Keratinocyte (primary cell): ENCODE measurements at regions not wholly inside any gene's neighbourhood (a gene's known extent, or its start where the extent isn't known, plus 50 kb on each side); places are given as distances from the start of the nearest gene placed in this dataset.

Source experiments
- DNase-seq: peaks from one replicate; pipeline ENCODE4 v3.0.0-alpha.2; 2011; ENCODE audit warnings: low read depth, missing footprints, low spot score
- FAIRE-seq: peaks from 2 replicates; lab custom pipeline; 2011; peaks lifted over from hg19 to GRCh38; lab: Jason Lieb, UNC
- H2AFZ ChIP-seq: 2 replicates; pipeline ENCODE4 v1.6.0; 2012; ENCODE audit warnings: low read length, control low read depth, inconsistent platforms; ENCODE audit not compliant: control insufficient read depth
- H3K27ac ChIP-seq: 2 replicates; pipeline ENCODE4 v1.5.1; 2011; ENCODE audit warnings: low read length; ENCODE audit not compliant: control insufficient read depth, insufficient read depth
- H3K27me3 ChIP-seq: 3 replicates; pipeline ENCODE4 v1.6.0; 2011; ENCODE audit warnings: low read length; ENCODE audit not compliant: control insufficient read depth, insufficient read depth; ENCODE audit errors: extremely low read depth
- H3K36me3 ChIP-seq, 2 experiments: 2 replicates in 1 of 2; 3 replicates in 1 of 2; pipeline ENCODE4 v1.5.1; 2011; ENCODE audit warnings: low read length in 2 of 2, mild to moderate bottlenecking in 1 of 2; ENCODE audit not compliant: control insufficient read depth in 2 of 2, insufficient read depth in 2 of 2; ENCODE audit errors: extremely low read depth in 1 of 2
- H3K4me1 ChIP-seq: 3 replicates; pipeline ENCODE4 v1.5.1; 2011; ENCODE audit warnings: low read length; ENCODE audit not compliant: control insufficient read depth, insufficient read depth; ENCODE audit errors: extremely low read depth
- H3K4me2 ChIP-seq: 3 replicates; pipeline ENCODE4 v1.6.0; 2011; ENCODE audit warnings: low read depth, low read length; ENCODE audit not compliant: control insufficient read depth, insufficient read depth; ENCODE audit errors: extremely low read depth
- H3K4me3 ChIP-seq, 3 experiments: fragments of 200-600 bp in 1 of 3; sonication (generic) in 1 of 3; 2 replicates in 2 of 3; 3 replicates in 1 of 3; pipeline ENCODE4 v1.5.1; 2011 to 2016; ENCODE audit warnings: low read length in 3 of 3, mild to moderate bottlenecking in 3 of 3, control low read depth in 2 of 3, inconsistent platforms in 1 of 3, low read depth in 1 of 3, mixed read lengths in 1 of 3, mixed run types in 1 of 3, moderate library complexity in 1 of 3; ENCODE audit not compliant: control insufficient read depth in 2 of 3, insufficient read depth in 2 of 3; ENCODE audit errors: extremely low read depth in 1 of 3
- H3K79me2 ChIP-seq: 2 replicates; pipeline ENCODE4 v1.6.0; 2012; ENCODE audit warnings: low read length; ENCODE audit not compliant: control insufficient read depth, insufficient read depth
- H3K9ac ChIP-seq: 3 replicates; pipeline ENCODE4 v1.6.0; 2011; ENCODE audit warnings: low read length; ENCODE audit not compliant: control insufficient read depth, insufficient read depth; ENCODE audit errors: extremely low read depth
- H3K9me1 ChIP-seq: 3 replicates; pipeline ENCODE4 v1.6.0; 2011; ENCODE audit warnings: low read length; ENCODE audit not compliant: control insufficient read depth, insufficient read depth; ENCODE audit errors: extremely low read depth
- H3K9me3 ChIP-seq: 2 replicates; pipeline ENCODE4 v1.5.1; 2012; ENCODE audit warnings: low read depth, low read length; ENCODE audit not compliant: control insufficient read depth
- H4K20me1 ChIP-seq: 3 replicates; pipeline ENCODE4 v1.6.0; 2011; ENCODE audit warnings: low read length; ENCODE audit not compliant: control insufficient read depth, insufficient read depth; ENCODE audit errors: extremely low read depth
- CTCF ChIP-seq, 3 experiments: IDR thresholded peaks in 1 of 3; conservative IDR thresholded peaks in 1 of 3; optimal IDR thresholded peaks in 1 of 3; 2 replicates in 2 of 3; 3 replicates in 1 of 3; pipeline versions ENCODE3 to v1.5.1; 2011; ENCODE audit warnings: low read length in 3 of 3, mild to moderate bottlenecking in 3 of 3, moderate library complexity in 2 of 3, control low read depth in 1 of 3, inconsistent platforms in 1 of 3; ENCODE audit not compliant: insufficient read depth in 2 of 3; ENCODE audit errors: extremely low read depth in 1 of 3
- EZH2 ChIP-seq: IDR thresholded peaks from one replicate; pipeline ENCODE4 v1.6.1; 2012; ENCODE audit warnings: inconsistent platforms, mild to moderate bottlenecking, low read length, moderate library complexity
- dilution Hi-C: fragments of 300-500 bp; cut with MboI; formaldehyde crosslinking; loops from one replicate; pipeline ENCODE4 v1.7.0; 2020; ENCODE audit warnings: low sequenced_read_pairs; ENCODE audit not compliant: extremely low pct_ligation_motif_present

GRCh38 chr12:41946106-41946505, 198.6 kb downstream of the GXYLT1 start:
- Histone ChIP-seq H3K36me3 (no peaks in the 10 kb centered on the region), H3K4me2 (no peak overlapping the region), H3K9me1 (no peaks in the 10 kb centered on the region), H3K27ac (no peak overlapping the region), H3K79me2 (no peaks in the 10 kb centered on the region), H4K20me1 (no peaks in the 10 kb centered on the region), H3K9me3 (peaks cover 2% of the 10 kb centered on the region), H3K4me1 (no peaks in the 10 kb centered on the region), H3K27me3 (no peaks in the 10 kb centered on the region), H3K4me3 (no peak overlapping the region), H3K9ac (no peak overlapping the region), H2AFZ (no peak overlapping the region)
- FAIRE-seq (no peak), DNase-seq (no peak)
- dilution Hi-C loops: no loop called here
- TF ChIP-seq CTCF (optimal IDR thresholded peaks at IDR 0.05 in 1 of 3, IDR thresholded peaks at IDR 0.05 in 1 of 3, conservative IDR thresholded peaks at IDR 0.05 in 1 of 3; ENCODE audit: extremely low read depth in 1 of 3, insufficient read depth in 2 of 3, low read length in 3 of 3): no peak
- TF ChIP-seq EZH2: no peak

GRCh38 chr12:41944216-41944615, 200.5 kb downstream of the GXYLT1 start:
- Histone ChIP-seq H3K27me3 (no peaks in the 10 kb centered on the region), H3K4me2 (no peak overlapping the region), H3K36me3 (no peaks in the 10 kb centered on the region), H3K27ac (no peak overlapping the region), H2AFZ (no peak overlapping the region), H4K20me1 (no peaks in the 10 kb centered on the region), H3K9ac (no peak overlapping the region), H3K4me3 (no peak overlapping the region), H3K4me1 (no peaks in the 10 kb centered on the region), H3K9me1 (no peaks in the 10 kb centered on the region), H3K9me3 (peaks cover 2% of the 10 kb centered on the region), H3K79me2 (no peaks in the 10 kb centered on the region)
- dilution Hi-C loops: no loop called here
- TF ChIP-seq CTCF (optimal IDR thresholded peaks at IDR 0.05 in 1 of 3, IDR thresholded peaks at IDR 0.05 in 1 of 3, conservative IDR thresholded peaks at IDR 0.05 in 1 of 3; ENCODE audit: extremely low read depth in 1 of 3, insufficient read depth in 2 of 3, low read length in 3 of 3) (no peak), EZH2 (no peak)
- FAIRE-seq: no peak
- no peak for DNase-seq
